Caco-2 (cell line): ENCODE measurements at regions not wholly inside any gene's neighbourhood (a gene's known extent, or its start where the extent isn't known, plus 50 kb on each side); places are given as distances from the start of the nearest gene placed in this dataset.

Experiments
- BruUV-seq: library from RNA; stranded (reverse); fragments of 400-500 nt; replicated peaks from 2 replicates; lab custom pipeline; 2021; lab: Mats Ljungman, UMichigan
- CTCF ChIA-PET: fragments of 300-600 bp; sonication (Branson Sonifier 250); formaldehyde crosslinking; loops from one replicate; lab custom pipeline; 2022; ENCODE audit warnings: antibody characterized with exemption; lab: Charles Lee
- POLR2A ChIA-PET: fragments of 300-600 bp; sonication (Branson Sonifier 250); formaldehyde crosslinking; loops from one replicate; lab custom pipeline; 2022; ENCODE audit warnings: antibody characterized with exemption; lab: Charles Lee
- DNase-seq, 2 experiments: peaks; one replicate each; pipeline versions ENCODE4 v3.0.0 to v3.0.0-alpha.2; 2020 to 2022
- H3K27me3 ChIP-seq: replicated peaks from 2 replicates; pipeline ENCODE4 v1.6.0; 2011; ENCODE audit warnings: low read length; ENCODE audit not compliant: control insufficient read depth, insufficient read depth
- H3K36me3 ChIP-seq: 2 replicates; pipeline ENCODE4 v1.5.1; 2011; ENCODE audit warnings: low read length; ENCODE audit not compliant: control insufficient read depth, insufficient read depth
- H3K4me1 ChIP-seq: fragments of 250-450 bp; sonication (Bioruptor Pico); 2 replicates; pipeline ENCODE4 v1.5.1; 2020; ENCODE audit warnings: mild to moderate bottlenecking
- H3K4me3 ChIP-seq: 2 replicates; pipeline ENCODE4 v1.5.1; 2011; ENCODE audit warnings: low read depth, mild to moderate bottlenecking, control low read depth, low read length
- H3K9me3 ChIP-seq: fragments of 250-450 bp; sonication (Bioruptor Pico); 2 replicates; pipeline ENCODE4 v1.5.1; 2020; ENCODE audit warnings: mild to moderate bottlenecking, moderate library complexity
- H3K27ac Mint-ChIP-seq: one replicate; pipeline ENCODE4 v1.8.0; 2022; ENCODE audit warnings: mixed read lengths; ENCODE audit not compliant: unreplicated experiment
- H3K27me3 Mint-ChIP-seq: one replicate; pipeline ENCODE4 v1.8.0; 2022; ENCODE audit warnings: mixed read lengths; ENCODE audit not compliant: insufficient read depth, unreplicated experiment
- H3K36me3 Mint-ChIP-seq: one replicate; pipeline ENCODE4 v1.8.0; 2022; ENCODE audit warnings: mild to moderate bottlenecking, mixed read lengths; ENCODE audit not compliant: insufficient read depth, unreplicated experiment
- H3K4me1 Mint-ChIP-seq: one replicate; pipeline ENCODE4 v1.8.0; 2022; ENCODE audit warnings: low read depth, mixed read lengths; ENCODE audit not compliant: unreplicated experiment
- H3K4me3 Mint-ChIP-seq: one replicate; pipeline ENCODE4 v1.8.0; 2022; ENCODE audit warnings: mild to moderate bottlenecking, moderate library complexity, mixed read lengths; ENCODE audit not compliant: unreplicated experiment
- H3K9me3 Mint-ChIP-seq: one replicate; pipeline ENCODE4 v1.8.0; 2022; ENCODE audit warnings: mixed read lengths; ENCODE audit not compliant: unreplicated experiment
- CTCF ChIP-seq, 2 experiments: fragments of 200-600 bp in 1 of 2; IDR thresholded peaks; 1 replicate in 1 of 2; 2 replicates in 1 of 2; pipeline versions ENCODE4 v1.5.1 to v1.8.0; 2011 to 2022; ENCODE audit warnings: antibody characterized with exemption in 1 of 2, control low read depth in 1 of 2, inconsistent platforms in 1 of 2, low read depth in 1 of 2, low read length in 1 of 2, mild to moderate bottlenecking in 1 of 2, moderate library complexity in 1 of 2; ENCODE audit not compliant: insufficient read depth in 1 of 2, severe bottlenecking in 1 of 2, unreplicated experiment in 1 of 2
- intact Hi-C: fragments of 100-400 bp; cut with micrococcal nuclease; formaldehyde crosslinking; loops from one replicate; pipeline ENCODE4 v1.10.0; 2022; ENCODE audit not compliant: unreplicated experiment

GRCh38 chr12:43180242-43180641 lies 371.8 kb downstream of the ADAMTS20 start:
- H3K9me3 Mint-ChIP-seq: peaks cover 20% of the 10 kb centered on the region
- CTCF ChIA-PET: no interaction called here
- no peak for DNase-seq
- no peak overlapping the region for H3K4me3 Mint-ChIP-seq
- H3K4me1 Mint-ChIP-seq: no peaks in the 10 kb centered on the region
- no peak overlapping the region for H3K4me3 ChIP-seq
- H3K36me3 ChIP-seq: no peaks in the 10 kb centered on the region
- H3K27me3 Mint-ChIP-seq: no peaks in the 10 kb centered on the region
- intact Hi-C loops: no loop called here
- no peaks in the 10 kb centered on the region for H3K36me3 Mint-ChIP-seq
- POLR2A ChIA-PET: no interaction called here
- H3K9me3 ChIP-seq: peaks cover 8% of the 10 kb centered on the region; the same call in 1 of the 2 replicates
- no peaks in the 10 kb centered on the region for H3K4me1 ChIP-seq
- no peaks in the 10 kb centered on the region for H3K27me3 ChIP-seq
- BruUV-seq: no TSS peak
- H3K27ac Mint-ChIP-seq: no peak overlapping the region
- no peak for TF ChIP-seq CTCF (IDR thresholded peaks at IDR 0.05; ENCODE audit: insufficient read depth in 1 of 2, low read depth in 1 of 2, low read length in 1 of 2, severe bottlenecking in 1 of 2, unreplicated experiment in 1 of 2)

GRCh38 chr12:43179486-43179885 lies 372.5 kb downstream of the ADAMTS20 start:
- no peaks in the 10 kb centered on the region for H3K4me1 Mint-ChIP-seq
- no peaks in the 10 kb centered on the region for H3K36me3 Mint-ChIP-seq
- peaks cover 8% of the 10 kb centered on the region; the same call in 1 of the 2 replicates for H3K9me3 ChIP-seq
- ChIA-PET CTCF (no interaction called here), POLR2A (no interaction called here)
- H3K27me3 Mint-ChIP-seq: no peaks in the 10 kb centered on the region
- H3K27ac Mint-ChIP-seq: no peak overlapping the region
- DNase-seq: no peak
- no peaks in the 10 kb centered on the region for H3K36me3 ChIP-seq
- BruUV-seq: no TSS peak
- H3K4me3 ChIP-seq: no peak overlapping the region
- no peak for TF ChIP-seq CTCF (IDR thresholded peaks at IDR 0.05; ENCODE audit: insufficient read depth in 1 of 2, low read depth in 1 of 2, low read length in 1 of 2, severe bottlenecking in 1 of 2, unreplicated experiment in 1 of 2)
- H3K4me1 ChIP-seq: no peaks in the 10 kb centered on the region
- H3K27me3 ChIP-seq: no peaks in the 10 kb centered on the region
- peaks cover 20% of the 10 kb centered on the region for H3K9me3 Mint-ChIP-seq
- intact Hi-C loops: no loop called here
- H3K4me3 Mint-ChIP-seq: no peak overlapping the region

- H3K4me3 Mint-ChIP-seq: no peak overlapping the region
- H3K4me1 ChIP-seq: no peaks in the 10 kb centered on the region
- no TSS peak for BruUV-seq
- H3K36me3 ChIP-seq: no peaks in the 10 kb centered on the region
- H3K36me3 Mint-ChIP-seq: no peaks in the 10 kb centered on the region
- no peaks in the 10 kb centered on the region for H3K27me3 ChIP-seq
- peaks cover 9% of the 10 kb centered on the region; the same call in 1 of the 2 replicates for H3K9me3 ChIP-seq
- H3K4me3 ChIP-seq: no peak overlapping the region
- no peak for DNase-seq
- no peak for TF ChIP-seq CTCF (IDR thresholded peaks at IDR 0.05; ENCODE audit: insufficient read depth in 1 of 2, low read depth in 1 of 2, low read length in 1 of 2, severe bottlenecking in 1 of 2, unreplicated experiment in 1 of 2)
- H3K27ac Mint-ChIP-seq: no peak overlapping the region
- no peaks in the 10 kb centered on the region for H3K27me3 Mint-ChIP-seq
- peaks cover 8% of the 10 kb centered on the region for H3K9me3 Mint-ChIP-seq
- intact Hi-C loops: no loop called here
- H3K4me1 Mint-ChIP-seq: no peaks in the 10 kb centered on the region
- ChIA-PET POLR2A (no interaction called here), CTCF (interaction anchor here (0.6 kb wide), 1 partner anchor 245 kb away, joined by 3 read pairs; no protein-coding TSS in a partner anchor)
Measured at GRCh38 chr12:43177276-43177675, 374.7 kb downstream of the ADAMTS20 start.
